ENCODE measurements at regions not wholly inside any gene's neighbourhood (a gene's known extent, or its start where the extent isn't known, plus 50 kb on each side); places are given as distances from the start of the nearest gene placed in this dataset.

GRCh38 chr9:109975574-109976295 lies 195.7 kb downstream of the PALM2AKAP2 start:
- H3K36me3 ChIP-seq: no peaks in the 10 kb centered on the region
- no peak for TF ChIP-seq CTCF (IDR thresholded peaks at IDR 0.05; ENCODE audit: low read depth, low read length)
- no peak for DNase-seq
- no peak overlapping the region for H3K27ac ChIP-seq
- H3K4me3 ChIP-seq (ENCODE audit: low read depth, low read length): no peak overlapping the region
- no peaks in the 10 kb centered on the region for H3K9me3 ChIP-seq (ENCODE audit: severe bottlenecking)
- no peaks in the 10 kb centered on the region for H3K27me3 ChIP-seq (ENCODE audit: insufficient read depth, low read depth, severe bottlenecking)

- Histone ChIP-seq H3K36me3 (no peaks in the 10 kb centered on the region), H3K27ac (no peak overlapping the region), H3K4me3 (ENCODE audit: low read depth, low read length) (no peak overlapping the region), H3K27me3 (ENCODE audit: insufficient read depth, low read depth, severe bottlenecking) (no peaks in the 10 kb centered on the region), H3K9me3 (ENCODE audit: severe bottlenecking) (no peaks in the 10 kb centered on the region)
- no peak for DNase-seq
- no peak for TF ChIP-seq CTCF (IDR thresholded peaks at IDR 0.05; ENCODE audit: low read depth, low read length)
Measured at GRCh38 chr9:109976303-109976702, 196.3 kb downstream of the PALM2AKAP2 start.

- no peaks in the 10 kb centered on the region for H3K9me3 ChIP-seq (ENCODE audit: severe bottlenecking)
- no peak overlapping the region for H3K27ac ChIP-seq
- no peak for TF ChIP-seq CTCF (IDR thresholded peaks at IDR 0.05; ENCODE audit: low read depth, low read length)
- no peaks in the 10 kb centered on the region for H3K36me3 ChIP-seq
- no peaks in the 10 kb centered on the region for H3K27me3 ChIP-seq (ENCODE audit: insufficient read depth, low read depth, severe bottlenecking)
- no peak for DNase-seq
- no peak overlapping the region for H3K4me3 ChIP-seq (ENCODE audit: low read depth, low read length)
Measured at GRCh38 chr9:109977521-109977920, 197.5 kb downstream of the PALM2AKAP2 start.

GRCh38 chr9:109981091-109981490 lies 201.1 kb downstream of the PALM2AKAP2 start:
- no peak for TF ChIP-seq CTCF (IDR thresholded peaks at IDR 0.05; ENCODE audit: low read depth, low read length)
- H3K9me3 ChIP-seq (ENCODE audit: severe bottlenecking): no peaks in the 10 kb centered on the region
- no peak for DNase-seq

GRCh38 chr9:109986521-109986991 lies 206.6 kb downstream of the PALM2AKAP2 start:
- DNase-seq: no peak
- no peak overlapping the region for H3K27ac ChIP-seq
- H3K4me3 ChIP-seq (ENCODE audit: low read depth, low read length): no peak overlapping the region
- H3K36me3 ChIP-seq: no peaks in the 10 kb centered on the region
- H3K9me3 ChIP-seq (ENCODE audit: severe bottlenecking): no peaks in the 10 kb centered on the region
- no peak for TF ChIP-seq CTCF (IDR thresholded peaks at IDR 0.05; ENCODE audit: low read depth, low read length)
- H3K27me3 ChIP-seq (ENCODE audit: insufficient read depth, low read depth, severe bottlenecking): no peaks in the 10 kb centered on the region

More at GRCh38 chr9:109981091-109981490, 201.1 kb downstream of the PALM2AKAP2 start:
- Histone ChIP-seq H3K4me3 (ENCODE audit: low read depth, low read length) (no peak overlapping the region), H3K27me3 (ENCODE audit: insufficient read depth, low read depth, severe bottlenecking) (no peaks in the 10 kb centered on the region), H3K36me3 (no peaks in the 10 kb centered on the region), H3K27ac (no peak overlapping the region)

- no peaks in the 10 kb centered on the region for H3K27me3 ChIP-seq (ENCODE audit: insufficient read depth, low read depth, severe bottlenecking)
- TF ChIP-seq CTCF (IDR thresholded peaks at IDR 0.05; ENCODE audit: low read depth, low read length): no peak
- DNase-seq: no peak
Measured at GRCh38 chr9:109989296-109989695, 209.3 kb downstream of the PALM2AKAP2 start.

More at GRCh38 chr9:109989296-109989695, 209.3 kb downstream of the PALM2AKAP2 start:
- Histone ChIP-seq H3K4me3 (ENCODE audit: low read depth, low read length) (no peak overlapping the region), H3K27ac (no peak overlapping the region), H3K9me3 (ENCODE audit: severe bottlenecking) (no peaks in the 10 kb centered on the region), H3K36me3 (no peaks in the 10 kb centered on the region)
